Epithelial cell of esophagus (primary cell): ENCODE measurements at regions not wholly inside any gene's neighbourhood (a gene's known extent, or its start where the extent isn't known, plus 50 kb on each side); places are given as distances from the start of the nearest gene placed in this dataset.

Experiments used
- DNase-seq: peaks from one replicate; pipeline ENCODE4 v3.0.0; 2010; ENCODE audit warnings: low read depth
- H3K4me3 ChIP-seq: 2 replicates; pipeline ENCODE4 v1.5.1; 2011; ENCODE audit warnings: mild to moderate bottlenecking, low read length, control low read depth
- CTCF ChIP-seq: IDR thresholded peaks from 2 replicates; pipeline ENCODE4 v1.5.1; 2011; ENCODE audit warnings: low read depth, mild to moderate bottlenecking, low read length, control low read depth, inconsistent platforms; ENCODE audit not compliant: insufficient read depth; ENCODE audit errors: missing control alignments

- no peak overlapping the region for H3K4me3 ChIP-seq
- TF ChIP-seq CTCF = no peak
- no peak for DNase-seq
Observed at GRCh38 chr21:20802631-20803260, 195.5 kb upstream of the NCAM2 start.

GRCh38 chr21:20811702-20812101, 186.5 kb upstream of the NCAM2 start:
- H3K4me3 ChIP-seq = no peak overlapping the region
- DNase-seq = no peak
- TF ChIP-seq CTCF = no peak

- DNase-seq = no peak
- no peak for TF ChIP-seq CTCF
- no peak overlapping the region for H3K4me3 ChIP-seq
Observed at GRCh38 chr21:20814090-20814489, 184.1 kb upstream of the NCAM2 start.

- no peak for DNase-seq
- TF ChIP-seq CTCF = no peak
- H3K4me3 ChIP-seq = no peak overlapping the region
Observed at GRCh38 chr21:20822666-20823065, 175.5 kb upstream of the NCAM2 start.

- TF ChIP-seq CTCF = no peak
- no peak overlapping the region for H3K4me3 ChIP-seq
- DNase-seq = no peak
Observed at GRCh38 chr21:20852866-20853265, 145.3 kb upstream of the NCAM2 start.

- no peak for DNase-seq
- TF ChIP-seq CTCF = no peak
- no peak overlapping the region for H3K4me3 ChIP-seq
Observed at GRCh38 chr21:20856926-20857325, 141.3 kb upstream of the NCAM2 start.

DNA sequence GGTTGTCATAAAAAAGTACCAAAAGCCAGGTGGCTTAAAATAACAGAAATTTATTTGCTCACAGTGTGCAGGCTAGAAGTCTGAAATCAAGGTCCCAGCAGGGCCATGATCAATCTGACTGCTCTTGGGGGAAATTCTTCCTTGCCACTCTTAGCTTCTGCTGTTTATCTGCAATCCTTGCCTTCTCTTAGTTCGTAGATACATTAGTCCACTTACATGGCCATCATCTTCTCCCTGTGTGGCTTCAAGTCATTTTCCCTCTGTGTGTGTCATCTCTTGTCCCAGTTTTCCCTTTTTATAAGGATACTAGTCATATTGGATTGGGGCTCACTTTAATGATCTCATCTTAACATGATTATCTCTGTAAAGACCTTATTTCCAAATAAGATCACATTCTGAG, 124.0 kb upstream of the NCAM2 start:
- no peak overlapping the region for H3K4me3 ChIP-seq
- no peak for DNase-seq
- TF ChIP-seq CTCF = no peak
